GM12878 (cell line): ENCODE measurements at regions not wholly inside any gene's neighbourhood (a gene's known extent, or its start where the extent isn't known, plus 50 kb on each side); places are given as distances from the start of the nearest gene placed in this dataset.

Experiments
- ASH2L ChIP-seq: fragments of 300-600, 200-600 bp; sonication (generic); IDR thresholded peaks from 2 replicates; pipeline ENCODE4 v1.6.1; 2017; ENCODE audit warnings: low read depth, mild to moderate bottlenecking, borderline replicate concordance
- BCL3 ChIP-seq: IDR thresholded peaks from 2 replicates; pipeline ENCODE4 v1.6.1; 2011; ENCODE audit warnings: borderline replicate concordance, low read depth, mild to moderate bottlenecking, moderate library complexity, low read length; ENCODE audit not compliant: insufficient read depth, poor library complexity, severe bottlenecking
- CBX5 ChIP-seq: sonication (generic); IDR thresholded peaks from 2 replicates; pipeline ENCODE4 v1.6.1; 2016; ENCODE audit warnings: low read depth, moderate library complexity, mild to moderate bottlenecking, inconsistent platforms
- JUNB ChIP-seq: IDR thresholded peaks from 2 replicates; pipeline ENCODE4 v1.6.1; 2016; ENCODE audit warnings: antibody characterized with exemption, mild to moderate bottlenecking
- KDM1A ChIP-seq: fragments of 200-600 bp; sonication (generic); IDR thresholded peaks from 2 replicates; pipeline ENCODE4 v1.6.1; 2016; ENCODE audit warnings: borderline replicate concordance
- MYB ChIP-seq: fragments of 150-350 bp; IDR thresholded peaks from 2 replicates; pipeline ENCODE4 v1.6.1; 2014; ENCODE audit warnings: mild to moderate bottlenecking, low read depth, low read length, borderline replicate concordance
- POLR2AphosphoS2 ChIP-seq: IDR thresholded peaks from 2 replicates; pipeline ENCODE4 v1.6.1; 2011; ENCODE audit warnings: low read depth, mild to moderate bottlenecking, low read length, improper control_type of control experiment, moderate library complexity
- RAD51 ChIP-seq: fragments of 450-650 bp; IDR thresholded peaks from 2 replicates; pipeline ENCODE4 v1.6.1; 2016; ENCODE audit warnings: moderate library complexity, mild to moderate bottlenecking, inconsistent platforms
- SKIL ChIP-seq: fragments of 450-650 bp; IDR thresholded peaks from 2 replicates; pipeline ENCODE4 v1.6.1; 2017; ENCODE audit warnings: mild to moderate bottlenecking, low read depth, inconsistent platforms; ENCODE audit not compliant: poor library complexity, severe bottlenecking
- SPI1 ChIP-seq: IDR thresholded peaks from 2 replicates; pipeline ENCODE4 v1.6.1; 2011; ENCODE audit warnings: low read depth, mild to moderate bottlenecking, low read length, moderate library complexity, borderline replicate concordance; ENCODE audit not compliant: insufficient read depth
- ZBTB40 ChIP-seq: fragments of 450-650 bp; IDR thresholded peaks from 2 replicates; pipeline ENCODE4 v1.6.1; 2016; ENCODE audit warnings: mild to moderate bottlenecking, moderate library complexity, borderline replicate concordance
- ZNF622 ChIP-seq: fragments of 450-650 bp; IDR thresholded peaks from 2 replicates; pipeline ENCODE4 v1.6.1; 2017; ENCODE audit warnings: mild to moderate bottlenecking, inconsistent platforms

- TF ChIP-seq SKIL (no peak), ZNF622 (no peak), ASH2L (no peak), POLR2AphosphoS2 (no peak), SPI1 (no peak), CBX5 (no peak), JUNB (no peak), KDM1A (no peak), BCL3 (no peak), RAD51 (no peak), ZBTB40 (no peak), MYB (no peak)
- TF ChIP-seq, all 136 proteins: peak for 0
Observed at GRCh38 chr5:143566139-143566538, 162.7 kb upstream of the NR3C1 start (continued).
